ENCODE measurements at regions not wholly inside any gene's neighbourhood (a gene's known extent, or its start where the extent isn't known, plus 50 kb on each side); places are given as distances from the start of the nearest gene placed in this dataset.

DNA sequence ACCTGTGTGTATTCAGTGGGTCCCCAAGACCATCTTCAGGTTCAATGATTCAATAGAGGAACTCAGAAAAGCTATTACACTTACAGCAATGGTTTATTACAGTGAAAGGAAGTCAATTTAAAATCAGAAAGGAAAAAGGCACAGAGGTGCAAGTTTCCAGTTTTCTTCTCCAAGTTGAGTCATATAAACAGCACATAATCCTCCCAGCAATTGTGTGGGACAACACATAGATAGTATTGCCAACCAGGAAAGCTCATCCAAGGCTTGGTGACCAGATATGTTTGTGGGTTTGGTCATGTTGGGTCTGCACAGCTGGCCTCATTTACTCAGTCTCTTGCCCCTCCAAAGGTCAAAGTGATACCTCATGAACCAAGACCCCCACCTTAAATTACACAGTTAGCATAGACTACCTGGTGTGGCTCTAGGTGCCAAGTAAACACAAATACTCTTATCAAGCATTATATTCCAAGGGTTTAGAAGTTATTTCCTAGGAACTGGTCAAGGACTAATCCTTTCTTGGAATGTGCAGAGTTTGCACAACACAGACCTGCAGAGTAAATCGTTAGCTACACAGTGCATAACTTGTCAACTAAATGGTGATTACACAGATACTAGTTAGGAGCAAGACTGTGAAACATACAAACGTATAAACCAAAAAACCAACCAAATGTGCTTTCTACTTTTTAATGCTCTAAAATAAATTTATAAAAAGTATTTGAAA, 777.3 kb downstream of the PCDH18 start:
- DNase-seq (ENCODE audit: low spot score): no peak

DNA sequence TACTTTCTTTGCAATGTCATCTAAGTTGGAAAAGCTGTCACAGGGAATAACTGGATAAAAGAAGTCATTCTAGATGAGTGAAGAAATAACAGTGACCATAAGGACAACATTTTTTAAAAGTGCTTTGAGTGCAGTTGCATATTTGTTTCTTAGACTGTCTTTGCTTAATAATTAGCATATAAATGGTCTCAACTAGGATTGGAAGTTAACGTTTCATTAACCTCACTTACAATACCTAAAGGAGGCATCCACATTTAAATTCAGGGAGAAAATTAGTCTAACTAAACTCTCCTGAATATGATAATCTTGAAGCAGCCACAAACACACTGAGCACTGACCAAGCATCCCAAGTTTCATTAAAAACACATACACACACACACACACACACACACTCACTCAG, 780.7 kb downstream of the PCDH18 start:
- DNase-seq (ENCODE audit: low spot score): no peak

DNA sequence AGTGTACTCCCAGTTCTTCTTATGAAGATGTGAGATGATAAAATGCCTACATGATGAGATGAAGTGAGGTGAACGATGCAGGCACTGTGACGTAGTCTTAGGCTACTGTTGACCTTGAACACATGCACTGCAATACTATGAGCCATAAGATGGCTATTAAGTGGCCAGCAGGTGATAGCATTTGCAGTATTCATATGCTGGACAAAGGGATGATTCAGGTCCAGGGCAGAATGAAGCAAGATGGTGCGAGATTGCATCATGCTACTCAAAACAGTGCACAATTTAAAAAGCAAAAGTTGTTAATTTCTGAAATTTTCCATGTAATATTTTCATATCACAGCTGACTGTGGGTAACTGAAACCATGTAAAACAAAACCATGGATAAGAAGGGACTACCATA, 781.4 kb downstream of the PCDH18 start:
- DNase-seq (ENCODE audit: low spot score): no peak

DNA sequence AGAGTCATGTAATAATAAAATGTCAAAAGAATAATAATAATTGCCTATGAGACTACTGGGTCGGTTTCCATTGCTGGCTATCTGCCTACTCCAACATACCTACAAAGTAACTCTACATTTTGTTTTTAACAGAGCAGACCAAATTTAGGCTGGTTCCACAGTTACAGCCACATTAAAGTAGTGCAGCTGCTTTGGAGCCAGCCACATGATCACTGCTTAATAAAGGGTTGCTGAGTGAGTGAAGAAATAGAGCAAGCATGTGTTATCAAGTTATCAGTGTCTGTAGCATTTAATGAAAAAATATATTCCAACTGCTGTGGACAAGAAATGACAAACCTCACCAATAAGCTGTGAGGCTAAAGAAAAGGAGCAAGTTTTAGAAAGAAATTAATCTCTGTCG, 782.3 kb downstream of the PCDH18 start:
- DNase-seq (ENCODE audit: low spot score): no peak

DNA sequence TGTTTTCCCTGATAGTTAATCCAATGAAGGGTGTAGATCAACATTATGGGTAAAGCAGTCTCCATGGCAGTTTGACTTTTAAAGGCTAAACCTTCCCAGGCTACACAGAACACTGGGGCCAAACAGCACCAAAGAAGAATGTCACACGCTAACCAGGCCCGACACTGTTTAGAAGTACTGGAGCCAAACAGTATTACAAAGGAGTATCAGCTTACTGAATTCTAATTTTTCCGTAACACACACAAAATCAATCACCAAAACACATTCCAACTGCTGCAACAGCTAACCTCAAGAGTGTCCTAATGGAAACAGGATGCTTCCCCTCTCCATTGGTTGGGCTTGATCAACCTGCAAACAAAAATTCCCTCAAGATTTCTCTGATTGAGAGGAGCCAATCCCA, 783.5 kb downstream of the PCDH18 start:
- no peak for DNase-seq (ENCODE audit: low spot score)

DNA sequence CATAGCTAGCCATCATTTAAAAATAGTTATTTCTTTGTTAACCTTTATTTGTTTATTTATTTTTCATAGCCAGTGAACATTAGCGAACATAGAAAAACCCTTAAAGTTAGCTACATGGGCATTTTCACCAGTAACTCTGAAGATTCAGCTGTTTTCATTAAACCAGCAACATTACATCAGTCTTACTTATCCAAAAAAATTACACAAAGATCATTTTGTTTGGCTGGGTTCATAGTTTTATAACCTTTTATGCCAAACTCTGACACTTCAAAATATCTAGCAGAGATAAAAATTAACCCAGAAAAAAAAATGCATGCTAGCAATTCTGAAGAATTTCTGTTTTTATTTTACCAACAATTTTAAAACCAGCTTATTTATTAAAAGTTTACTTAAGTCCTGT, 784.1 kb downstream of the PCDH18 start:
- DNase-seq (ENCODE audit: low spot score): no peak

DNA sequence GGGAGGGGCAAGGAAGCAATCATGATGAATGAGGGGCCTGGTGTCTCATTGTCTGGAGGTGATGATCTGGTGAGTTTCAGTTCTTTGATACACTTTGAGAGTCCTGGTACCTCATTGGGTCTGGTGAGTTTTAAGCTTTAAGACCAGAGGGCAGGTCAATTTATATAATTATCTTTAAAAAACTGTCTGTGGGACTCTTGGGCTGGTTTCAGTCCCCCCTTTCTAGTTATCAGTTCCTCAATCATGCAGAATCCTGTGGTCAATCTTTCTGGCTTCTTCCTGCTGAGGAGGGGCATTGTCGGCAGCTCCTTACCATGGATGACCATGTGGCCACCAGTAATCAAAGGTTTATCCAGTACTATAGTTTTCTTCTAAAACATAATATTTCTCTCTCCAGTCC, 789.1 kb downstream of the PCDH18 start:
- no peak for DNase-seq (ENCODE audit: low spot score)

DNA sequence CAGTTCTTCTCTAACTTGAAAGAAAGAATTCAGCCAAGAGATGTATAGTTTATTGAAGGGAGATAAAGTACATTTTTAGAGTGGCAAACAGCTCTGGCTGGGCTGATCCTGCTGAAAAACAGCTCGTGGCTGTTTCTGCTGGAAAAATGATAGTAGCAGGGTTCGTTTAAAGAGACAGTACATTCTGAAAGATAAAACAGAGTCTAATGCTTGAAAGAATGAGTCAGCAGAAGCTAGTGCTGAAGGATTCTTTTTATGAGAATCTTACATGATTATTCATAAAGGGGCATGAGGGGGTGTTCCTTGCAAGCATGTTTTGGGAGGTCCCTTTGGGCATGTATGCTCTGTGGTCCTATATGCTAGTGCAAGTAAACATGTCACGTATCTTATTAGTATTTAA, 790.0 kb downstream of the PCDH18 start:
- DNase-seq (ENCODE audit: low spot score): no peak

DNA sequence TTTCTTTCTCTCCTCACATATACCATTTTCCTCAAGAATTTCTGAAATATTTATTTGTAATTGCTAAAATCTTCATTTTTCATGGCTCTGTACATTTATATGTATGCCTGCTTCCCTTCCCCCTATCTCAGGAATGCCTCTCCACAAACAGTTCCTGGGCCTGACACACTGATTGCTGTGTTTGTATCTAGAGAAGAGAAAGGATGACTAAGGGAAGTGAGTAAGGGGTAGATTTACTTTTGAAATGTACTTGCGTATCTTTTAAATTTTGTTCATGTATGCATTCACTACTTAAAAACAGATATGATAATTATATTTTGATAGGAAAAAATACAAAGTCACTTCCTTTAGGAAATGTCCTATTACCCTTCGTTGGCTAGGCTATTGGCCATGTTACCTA, 790.8 kb downstream of the PCDH18 start:
- no peak for DNase-seq (ENCODE audit: low spot score)

DNA sequence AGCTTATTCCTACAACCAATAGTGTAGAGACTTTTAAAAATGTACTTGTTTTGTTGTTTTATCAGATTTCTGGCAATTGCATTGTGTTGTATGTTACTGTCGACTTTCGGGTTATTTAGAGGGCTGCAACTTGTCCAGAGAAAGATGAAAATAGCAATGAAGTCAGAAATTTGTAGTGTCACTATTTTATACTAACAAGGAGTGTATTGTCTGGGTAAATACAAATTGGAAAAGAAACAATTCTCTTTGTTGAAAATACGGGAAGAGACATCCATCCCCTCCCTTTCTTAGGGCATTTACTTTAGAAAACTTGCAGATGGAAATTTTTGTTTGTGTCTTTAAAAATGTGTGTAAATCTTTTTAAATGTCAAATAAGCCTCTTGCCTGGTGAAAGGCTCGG, 792.0 kb downstream of the PCDH18 start:
- DNase-seq (ENCODE audit: low spot score): peak; percentile 56

DNA sequence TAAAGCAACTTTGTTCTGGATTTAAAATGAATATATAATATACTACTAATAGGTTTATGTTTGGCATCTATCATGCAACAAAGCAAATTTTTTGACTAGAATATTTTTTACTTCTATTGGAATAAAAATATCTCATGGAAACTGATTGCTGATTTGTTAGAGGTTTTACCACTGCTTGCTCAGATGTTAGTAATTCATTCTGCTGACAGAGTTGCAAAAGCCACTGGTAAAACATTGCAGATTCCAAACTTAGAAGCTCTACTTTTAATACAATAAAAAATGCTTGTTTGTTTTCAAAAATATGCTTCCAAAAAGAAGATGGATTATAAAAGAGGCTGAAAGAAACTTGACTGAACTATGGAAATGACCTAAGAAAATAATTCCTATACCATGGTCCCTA, 795.2 kb downstream of the PCDH18 start:
- no peak for DNase-seq (ENCODE audit: low spot score)

DNA sequence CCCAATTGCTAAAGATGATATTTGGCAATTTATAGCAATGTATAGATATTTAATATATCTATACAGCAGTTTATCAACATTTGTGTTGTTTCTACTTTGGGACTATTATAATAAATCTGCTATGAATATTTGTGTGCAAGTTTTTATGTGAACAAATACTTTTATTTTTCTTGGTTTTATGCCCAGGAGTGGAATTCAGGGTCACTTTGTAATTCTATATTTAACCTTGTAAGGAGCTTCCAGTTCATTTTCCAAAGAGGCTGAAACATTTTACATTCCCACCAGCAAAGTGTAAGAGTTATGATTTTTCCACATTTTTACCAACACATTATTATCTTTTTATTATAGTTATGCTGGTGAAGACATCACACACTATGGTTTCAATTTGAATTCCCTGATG, 801.3 kb downstream of the PCDH18 start:
- DNase-seq (ENCODE audit: low spot score): no peak

DNA sequence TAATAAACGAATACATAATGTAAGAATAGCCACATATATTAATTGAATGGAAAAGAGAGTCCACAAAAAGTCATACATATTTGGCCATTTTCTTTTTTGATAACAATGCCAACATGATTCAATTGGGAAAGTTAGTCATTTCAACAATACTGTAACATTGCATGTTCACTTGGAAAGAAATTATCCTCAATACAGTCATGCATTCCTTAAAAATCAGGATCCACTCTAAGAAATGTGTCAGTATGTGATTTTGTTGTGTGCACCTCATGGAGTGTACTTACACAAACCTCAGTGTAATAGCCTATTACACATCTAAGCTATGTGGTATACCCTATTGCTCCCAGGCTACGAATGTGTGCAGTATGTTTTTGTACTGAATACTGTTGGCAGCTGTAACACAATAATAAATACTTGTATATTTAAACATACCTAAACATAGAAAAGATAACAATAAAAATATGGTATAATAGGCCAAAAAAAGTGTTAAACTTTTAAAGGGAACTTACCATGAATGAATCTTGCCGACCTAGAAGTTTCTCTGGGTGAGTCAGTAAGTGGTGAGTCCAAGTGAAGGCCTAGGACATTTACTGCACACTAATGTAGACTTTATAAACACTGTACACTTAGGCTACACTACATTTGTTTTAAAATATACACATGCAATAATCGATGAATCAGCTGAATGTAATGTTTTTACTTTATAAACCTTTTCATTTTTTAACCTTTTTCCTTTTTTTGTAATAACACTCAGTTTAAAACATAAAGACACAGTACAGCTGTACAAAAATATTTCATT, 806.8 kb downstream of the PCDH18 start:
- DNase-seq (ENCODE audit: low spot score): no peak

DNA sequence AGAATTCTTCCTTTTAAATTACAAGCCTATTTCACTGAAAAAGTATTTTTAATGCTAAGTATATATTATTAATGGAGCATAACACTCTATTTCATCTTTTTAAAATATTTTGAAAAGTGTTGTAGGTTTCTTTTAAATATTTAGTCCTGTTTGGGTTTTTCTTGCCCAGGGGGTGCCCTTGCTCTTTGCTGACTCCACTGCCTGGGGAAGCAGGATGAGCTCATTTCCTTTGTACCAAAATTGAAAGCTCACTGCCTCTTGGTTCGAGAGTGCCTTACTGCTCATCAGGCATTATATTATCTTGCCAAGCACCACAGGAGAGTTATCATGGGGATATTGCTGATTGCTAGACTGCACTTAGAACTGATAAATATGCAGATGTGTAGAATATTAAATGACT, 819.2 kb downstream of the PCDH18 start:
- peak; percentile 36 for DNase-seq (ENCODE audit: low spot score)

DNA sequence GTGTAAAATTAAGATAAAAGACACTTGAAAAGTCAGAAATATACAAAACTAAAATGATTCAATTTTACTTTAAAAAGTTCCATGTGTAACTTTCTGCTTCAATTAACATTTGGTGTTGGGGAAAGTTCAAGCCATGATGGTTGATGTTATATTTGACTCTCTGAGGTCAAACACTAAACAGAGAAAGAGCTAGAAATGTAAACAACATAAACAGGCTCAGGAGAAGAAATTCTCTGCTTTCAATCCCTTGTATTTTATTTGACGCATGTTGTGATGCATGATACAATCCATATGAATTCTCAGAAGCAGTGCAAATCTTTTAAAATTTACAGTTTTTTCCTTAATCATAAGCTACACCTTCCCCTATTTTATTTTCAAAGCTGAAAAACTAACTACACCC, 822.4 kb downstream of the PCDH18 start:
- no peak for DNase-seq (ENCODE audit: low spot score)

DNA sequence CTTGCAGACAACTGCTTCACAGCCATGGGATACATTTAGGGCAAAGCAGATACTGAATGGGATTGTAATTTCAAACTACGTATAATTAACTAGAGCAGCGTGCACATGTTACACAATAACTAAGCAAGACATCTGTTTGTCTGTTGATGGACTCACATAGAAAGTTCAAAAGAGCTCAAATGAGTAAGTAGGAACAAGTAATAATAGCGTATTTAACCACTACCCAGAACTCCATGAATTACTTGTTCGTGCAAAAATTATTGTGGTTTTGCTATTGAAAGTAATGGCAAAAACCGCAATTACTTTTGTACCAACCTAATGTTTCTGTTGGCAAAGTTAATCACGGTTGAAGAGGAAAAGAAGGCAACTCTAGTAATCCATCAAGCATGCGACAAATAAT, 825.4 kb downstream of the PCDH18 start:
- no peak for DNase-seq (ENCODE audit: low spot score)

DNA sequence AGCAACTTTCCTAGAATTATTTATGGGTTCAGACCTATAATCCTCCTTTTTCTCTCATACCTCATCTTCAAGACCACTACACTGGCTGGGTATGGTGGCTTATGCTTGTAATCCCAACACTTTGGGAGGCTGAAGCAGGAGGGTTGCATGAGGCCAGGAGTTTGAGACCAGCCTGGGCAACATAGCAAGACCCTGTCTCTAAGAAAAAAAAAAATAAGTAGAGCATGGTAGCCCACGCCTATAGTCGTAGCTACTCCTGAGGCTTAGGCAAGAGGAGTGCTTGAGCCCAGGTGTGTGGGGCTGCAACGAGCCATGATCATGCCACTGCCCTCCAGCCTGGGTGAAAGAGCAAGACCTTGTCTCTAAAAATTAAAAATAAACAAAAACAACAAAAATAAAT, 832.4 kb downstream of the PCDH18 start:
- DNase-seq (ENCODE audit: low spot score): no peak

DNA sequence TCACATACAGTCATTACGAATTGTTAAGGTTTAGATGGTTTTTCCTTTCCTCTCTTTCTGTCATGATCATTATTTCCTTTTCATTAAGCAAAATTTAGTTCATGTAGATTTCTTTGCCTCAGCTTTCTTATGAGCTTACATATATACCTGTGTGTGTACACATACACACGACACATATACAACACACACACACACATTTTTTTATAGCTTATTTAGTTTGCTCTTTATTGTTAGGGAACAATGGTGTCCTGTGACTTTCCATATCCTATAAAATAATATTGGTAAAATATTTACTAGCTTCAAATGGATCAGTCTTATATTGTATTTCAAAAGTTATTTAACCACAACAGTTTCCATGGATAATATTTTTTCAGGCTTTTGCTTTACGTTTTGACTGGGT, 840.7 kb downstream of the PCDH18 start:
- DNase-seq (ENCODE audit: low spot score): no peak

DNA sequence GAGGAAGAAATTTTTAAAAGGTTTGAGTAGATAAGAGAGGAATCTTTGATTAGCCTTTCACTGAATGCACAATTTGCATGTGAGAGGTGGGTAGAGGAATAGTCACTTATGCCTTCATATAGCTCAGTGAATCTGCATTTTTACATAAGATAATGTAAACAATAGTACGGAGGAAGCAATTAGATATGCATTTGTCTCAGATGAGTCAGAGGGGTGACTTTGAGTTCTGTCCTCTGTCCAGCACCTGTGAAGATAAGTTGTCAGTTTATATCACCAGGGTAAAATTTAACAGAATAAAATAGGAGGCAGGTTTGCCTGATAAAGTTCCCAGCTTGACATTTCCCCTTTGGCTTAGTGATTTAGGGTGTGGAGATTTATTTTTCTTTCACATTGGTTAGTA, 841.9 kb downstream of the PCDH18 start:
- DNase-seq (ENCODE audit: low spot score): no peak

DNA sequence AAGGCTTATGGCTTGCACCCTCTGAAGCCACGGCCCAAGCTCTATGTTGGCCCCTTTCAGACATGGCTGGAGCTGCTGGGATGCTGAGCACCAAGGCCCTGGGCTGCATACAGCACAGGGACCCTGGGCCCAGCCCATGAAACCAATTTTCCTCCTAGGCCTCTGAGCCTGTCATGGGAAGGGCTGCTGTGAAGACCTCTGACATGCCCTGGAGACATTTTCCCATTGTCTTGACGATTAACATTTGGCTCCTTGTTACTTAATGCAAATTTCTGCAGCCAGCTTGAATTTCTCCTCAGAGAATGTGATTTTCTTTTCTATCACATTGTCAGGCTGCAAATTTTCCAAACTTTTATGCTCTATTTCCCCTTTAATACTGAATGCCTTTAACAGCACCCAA, 844.7 kb downstream of the PCDH18 start:
- DNase-seq (ENCODE audit: low spot score): no peak

DNA sequence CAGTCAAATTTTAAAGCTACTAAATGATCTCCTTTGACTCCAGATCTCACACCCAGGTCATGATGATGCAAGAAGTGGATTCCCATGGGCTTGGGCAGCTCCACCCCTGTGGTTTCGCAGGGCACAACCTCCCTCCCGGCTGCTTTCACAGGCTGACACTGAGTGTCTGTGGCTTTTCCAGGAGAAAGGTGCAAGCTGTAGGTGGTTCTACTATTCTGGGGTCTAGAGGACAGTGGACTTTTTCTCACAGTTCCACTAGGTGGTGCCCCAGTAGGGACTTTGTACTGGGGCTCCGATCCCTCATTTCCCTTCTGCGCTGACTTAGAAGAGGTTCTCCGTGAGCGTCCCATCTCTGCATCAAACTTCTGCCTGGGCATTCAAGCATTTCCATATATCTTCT, 845.2 kb downstream of the PCDH18 start:
- DNase-seq (ENCODE audit: low spot score): no peak

DNA sequence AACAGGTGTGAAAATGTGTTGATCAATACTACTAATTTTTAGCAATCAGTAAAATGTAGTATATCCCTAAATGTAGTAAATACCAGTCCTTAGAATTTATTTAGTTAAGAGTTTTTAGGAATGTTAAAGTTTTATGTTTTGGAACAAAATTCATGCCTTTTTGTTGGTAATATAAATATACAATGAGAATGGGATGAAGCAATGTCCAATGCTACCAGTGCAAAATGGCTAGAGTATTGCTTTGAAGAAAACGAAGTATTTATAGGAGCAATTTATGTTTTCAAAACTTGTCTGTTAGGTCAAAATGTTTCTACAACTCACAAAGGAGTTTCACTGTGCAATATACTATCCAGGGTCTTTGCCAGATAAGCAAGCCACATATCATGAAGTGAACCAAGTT, 851.5 kb downstream of the PCDH18 start:
- no peak for DNase-seq (ENCODE audit: low spot score)

DNA sequence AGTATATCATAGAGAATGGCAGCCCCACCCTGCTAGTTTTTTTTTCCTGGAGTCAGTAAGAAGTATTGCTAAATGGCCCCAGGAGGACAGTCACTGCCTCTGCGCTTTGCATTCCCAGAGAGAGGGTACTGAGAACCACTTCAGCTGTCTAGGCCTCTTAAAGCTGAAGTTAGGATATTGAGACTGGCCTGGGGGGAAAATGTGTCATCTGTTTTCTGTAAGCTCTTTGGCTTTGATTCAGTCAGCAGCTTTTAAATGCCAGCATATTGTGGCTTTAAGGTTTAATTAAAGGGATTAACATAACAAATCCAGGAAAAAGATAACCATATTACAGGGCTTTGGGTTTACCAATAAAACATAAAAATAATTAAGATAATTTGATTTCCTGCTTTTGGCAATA, 852.0 kb downstream of the PCDH18 start:
- DNase-seq (ENCODE audit: low spot score): no peak

DNA sequence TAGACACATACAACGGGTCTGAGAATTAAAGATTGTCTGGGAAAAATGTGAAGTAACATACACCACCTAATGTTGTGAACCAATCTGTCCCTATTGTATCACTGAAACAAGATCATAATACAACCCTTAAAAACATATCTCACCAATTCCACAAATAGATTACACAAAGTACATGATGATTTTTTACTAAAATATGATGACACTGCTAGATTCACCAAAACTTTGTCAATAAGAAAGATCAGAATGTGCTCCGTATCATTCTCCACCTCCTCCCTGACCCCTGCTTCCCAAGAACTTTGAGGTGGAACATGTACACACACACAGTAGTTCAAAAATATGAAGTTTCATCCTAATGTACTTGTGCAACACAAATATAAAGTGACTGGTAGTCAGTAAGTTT, 862.0 kb downstream of the PCDH18 start:
- DNase-seq (ENCODE audit: low spot score): no peak
